Fibroblast of skin of right quadriceps (primary cell): ENCODE measurements at regions not wholly inside any gene's neighbourhood (a gene's known extent, or its start where the extent isn't known, plus 50 kb on each side); places are given as distances from the start of the nearest gene placed in this dataset.
"Not testable (repeated sequence)": the region's sequence is repeated elsewhere in the genome, so short reads cannot be mapped to it uniquely, and the experiment has no call there.

ENCODE experiments used
- DNase-seq: peaks from one replicate; pipeline ENCODE4 v3.0.0-alpha.2; 2013

DNA sequence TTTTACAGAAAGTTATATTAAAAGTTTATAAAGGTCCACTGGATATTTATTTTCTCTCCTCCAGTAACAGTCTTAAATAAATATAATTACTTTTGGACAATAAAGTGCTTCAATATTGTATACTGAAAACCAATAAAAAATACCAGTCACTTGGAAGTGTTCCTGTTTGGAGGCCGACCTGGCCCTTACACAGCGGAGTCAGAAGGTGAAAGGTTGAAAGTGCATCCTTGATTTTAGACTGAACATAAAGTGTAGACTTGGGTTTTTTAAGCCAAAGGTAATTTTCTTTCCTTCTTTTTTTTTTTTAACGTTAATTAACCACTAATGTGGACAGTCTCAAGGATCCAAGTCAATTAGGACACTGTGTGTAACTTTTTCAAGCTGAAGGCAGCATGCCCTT lies 152.3 kb upstream of the TBX18 start:
- DNase-seq = no peak

GRCh38 chr6:84912472-84913322 lies 148.3 kb upstream of the TBX18 start:
- DNase-seq = no peak

GRCh38 chr6:84910906-84911607 lies 146.7 kb upstream of the TBX18 start:
- DNase-seq = peak; percentile 5

GRCh38 chr6:84908304-84908904 lies 144.0 kb upstream of the TBX18 start:
- peak; percentile 4 for DNase-seq

DNA sequence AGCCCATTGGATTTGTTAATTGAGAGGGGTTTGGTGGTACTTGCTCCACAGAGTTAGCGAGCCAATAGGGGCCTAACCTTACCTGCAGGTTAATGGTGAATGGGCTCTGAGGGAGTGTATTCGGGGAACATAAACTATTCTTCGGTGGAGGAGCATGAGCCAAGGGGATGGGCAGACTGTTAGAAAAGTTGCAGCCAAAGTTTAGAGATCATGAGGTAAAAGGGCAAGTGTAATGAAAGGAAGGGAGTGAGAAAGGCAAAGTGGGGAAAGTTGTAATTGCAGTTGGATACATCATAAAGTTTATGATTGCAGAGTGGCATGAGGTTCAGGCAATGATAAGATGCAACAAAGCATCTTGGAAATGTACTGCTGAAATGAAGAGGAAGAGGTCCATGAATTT lies 142.1 kb upstream of the TBX18 start:
- no peak for DNase-seq

DNA sequence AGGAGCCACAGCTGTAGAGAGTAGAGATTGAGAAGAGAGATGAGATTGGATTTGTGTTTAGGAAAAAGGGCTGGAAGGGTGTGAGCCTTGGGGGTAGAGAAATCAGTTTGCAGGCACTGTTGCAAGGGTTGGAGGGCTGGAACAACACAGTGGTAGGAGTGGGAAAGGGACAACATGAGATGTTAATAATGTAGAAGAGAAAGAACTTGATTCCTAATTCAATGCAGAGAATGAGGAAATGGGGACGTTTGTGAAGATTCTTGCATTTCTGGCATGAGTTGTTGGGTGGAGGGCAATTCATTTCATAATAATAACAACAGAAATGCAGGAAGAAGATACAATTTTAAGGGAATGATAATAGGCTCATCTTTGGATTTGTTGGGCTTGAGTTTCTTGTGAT lies 141.4 kb upstream of the TBX18 start:
- DNase-seq = no peak

- DNase-seq = no peak
Measured at GRCh38 chr6:84902354-84902928, 138.0 kb upstream of the TBX18 start.

GRCh38 chr6:84897988-84898594 lies 133.7 kb upstream of the TBX18 start:
- peak; percentile 62 for DNase-seq

- no peak for DNase-seq
Measured at GRCh38 chr6:84897011-84897410, 132.6 kb upstream of the TBX18 start.

GRCh38 chr6:84892671-84893070 lies 128.3 kb upstream of the TBX18 start:
- DNase-seq = peak; percentile 79

DNA sequence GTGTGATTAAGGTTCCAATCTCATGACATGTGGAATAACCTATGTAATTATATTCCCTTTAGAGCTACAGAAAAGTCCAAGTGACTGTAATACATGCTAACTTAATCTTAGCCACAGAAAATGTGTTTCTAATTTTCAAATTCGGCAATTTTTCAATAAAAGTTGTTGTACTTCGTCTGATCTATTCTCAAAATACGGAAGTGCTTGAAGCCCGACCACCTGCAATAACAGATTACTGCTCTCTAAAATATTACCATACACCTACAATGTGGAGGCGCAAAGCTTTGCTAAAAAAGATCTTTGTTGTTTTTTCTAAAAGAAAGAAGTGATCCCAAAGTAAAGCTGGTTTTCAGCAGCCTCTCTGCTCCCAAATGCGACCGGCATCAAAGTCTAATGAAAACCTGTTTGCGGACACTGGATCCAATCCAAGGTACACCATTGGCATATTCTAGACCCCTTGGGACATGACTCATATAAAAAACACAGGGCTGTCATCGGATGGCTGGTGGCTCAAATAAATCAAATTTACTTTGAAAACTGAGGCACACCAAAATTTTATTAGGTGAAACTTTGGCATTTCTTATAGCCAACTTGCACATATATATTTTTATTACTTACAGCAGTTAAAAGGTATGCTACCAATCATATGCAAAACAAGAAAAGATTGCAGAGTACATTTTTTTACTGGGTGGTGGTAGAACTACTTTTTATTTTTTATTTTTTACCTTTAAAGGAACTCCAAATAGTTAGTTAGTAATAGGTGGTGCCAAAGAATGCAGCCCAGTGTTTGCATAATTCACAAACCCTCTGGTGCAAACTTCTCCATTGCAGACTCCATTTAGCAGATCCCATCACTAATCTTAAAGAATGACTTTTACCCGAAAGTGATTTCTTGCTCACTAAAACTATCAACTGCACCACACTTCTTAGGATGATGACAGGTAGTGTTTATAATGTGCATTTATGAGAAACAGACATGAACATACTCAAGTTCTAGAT lies 118.7 kb upstream of the TBX18 start:
- peak; percentile 47 for DNase-seq

GRCh38 chr6:84879385-84879784 lies 115.0 kb upstream of the TBX18 start:
- DNase-seq = not testable (repeated sequence)

- DNase-seq = no peak
Measured at GRCh38 chr6:84877515-84878210, 113.3 kb upstream of the TBX18 start.

- DNase-seq = no peak
Measured at GRCh38 chr6:84876723-84877514, 112.5 kb upstream of the TBX18 start.

GRCh38 chr6:84872996-84873723 lies 108.8 kb upstream of the TBX18 start:
- DNase-seq = no peak

- DNase-seq = no peak
Measured at GRCh38 chr6:84871925-84872324, 107.5 kb upstream of the TBX18 start.

- DNase-seq = no peak
Measured at GRCh38 chr6:84870672-84871071, 106.3 kb upstream of the TBX18 start.

GRCh38 chr6:84868149-84868548 lies 103.8 kb upstream of the TBX18 start:
- DNase-seq = no peak

DNA sequence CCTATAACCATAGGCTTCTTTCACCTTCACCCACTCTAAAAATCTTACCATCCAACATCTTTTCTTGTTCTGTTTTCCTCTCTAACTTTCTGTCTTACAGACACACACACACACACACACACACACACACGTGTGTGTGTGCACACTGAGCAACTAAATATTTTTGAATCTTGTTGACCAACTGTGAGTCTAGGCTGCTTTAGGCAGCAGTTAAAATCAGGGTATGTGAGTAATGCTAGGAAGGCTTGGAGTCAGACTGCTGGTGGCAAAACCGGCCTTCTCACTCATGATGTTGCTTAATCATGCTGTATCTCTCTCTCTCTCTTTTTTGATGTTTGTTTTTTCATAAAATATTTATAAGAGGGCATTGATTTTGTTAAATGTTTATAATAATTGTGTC lies 103.1 kb upstream of the TBX18 start:
- peak; percentile 68 for DNase-seq

DNA sequence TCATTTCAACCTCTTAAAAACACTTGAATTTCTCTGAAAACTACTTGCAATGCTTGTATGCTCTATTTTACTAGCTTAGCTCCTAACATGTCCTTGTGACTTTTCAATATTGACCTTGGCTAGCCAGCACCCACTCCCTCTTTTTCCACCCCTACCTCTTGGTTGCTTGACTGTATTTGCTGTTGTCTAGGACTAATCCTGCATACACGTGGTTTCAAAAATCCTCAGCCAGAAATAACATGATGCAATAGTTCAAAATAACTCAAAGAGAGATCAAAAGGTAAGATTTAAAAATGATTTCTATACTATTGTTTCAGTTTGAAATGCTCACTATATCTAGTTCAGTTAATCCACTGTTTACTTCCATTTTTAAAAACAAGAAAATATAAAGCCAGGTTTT lies 102.3 kb upstream of the TBX18 start:
- DNase-seq = no peak
